CD14-positive monocyte (primary cell): ENCODE measurements at regions not wholly inside any gene's neighbourhood (a gene's known extent, or its start where the extent isn't known, plus 50 kb on each side); places are given as distances from the start of the nearest gene placed in this dataset.

ENCODE experiments used
- DNase-seq, 3 donors: peaks; one replicate each; pipeline ENCODE4 v3.0.0-alpha.2; 2011 to 2022
- H2AFZ ChIP-seq: 2 replicates; pipeline ENCODE4 v1.6.0; 2012; ENCODE audit warnings: mild to moderate bottlenecking, low read depth, low read length, inconsistent platforms; ENCODE audit not compliant: insufficient read depth, poor library complexity, severe bottlenecking
- H3K27ac ChIP-seq, 2 donors: 1 replicate in 1 of 2; 2 replicates in 1 of 2; pipeline ENCODE4 v1.5.1; 2012 to 2013; ENCODE audit warnings: low read length in 2 of 2, control low read depth in 1 of 2, inconsistent platforms in 1 of 2, low read depth in 1 of 2, mild to moderate bottlenecking in 1 of 2
- H3K27me3 ChIP-seq, 2 donors: one replicate each; pipeline versions ENCODE4 v1.6.0 to v1.6.1; 2011 to 2013; ENCODE audit warnings: low read length in 2 of 2; ENCODE audit not compliant: control insufficient read depth in 2 of 2, insufficient read depth in 2 of 2
- H3K36me3 ChIP-seq, 2 donors: replicated peaks in 1 of 2; 1 replicate in 1 of 2; 2 replicates in 1 of 2; pipeline versions ENCODE4 v1.5.1 to v1.6.1; 2012 to 2013; ENCODE audit warnings: low read length in 2 of 2, control low read depth in 1 of 2, inconsistent platforms in 1 of 2, mild to moderate bottlenecking in 1 of 2; ENCODE audit not compliant: insufficient read depth in 2 of 2, control insufficient read depth in 1 of 2
- H3K4me1 ChIP-seq, 2 donors: 1 replicate in 1 of 2; 2 replicates in 1 of 2; pipeline versions ENCODE4 v1.5.1 to v1.6.1; 2012 to 2013; ENCODE audit warnings: low read length in 2 of 2, control low read depth in 1 of 2, inconsistent platforms in 1 of 2, mild to moderate bottlenecking in 1 of 2, moderate library complexity in 1 of 2; ENCODE audit not compliant: insufficient read depth in 2 of 2, control insufficient read depth in 1 of 2
- H3K4me2 ChIP-seq: replicated peaks from 2 replicates; pipeline ENCODE3; 2012; ENCODE audit warnings: low read length, moderate library complexity, mild to moderate bottlenecking; ENCODE audit not compliant: poor library complexity, severe bottlenecking; ENCODE audit errors: extremely low read depth
- H3K4me3 ChIP-seq, 3 experiments: fragments of 200-600 bp in 1 of 3; sonication (generic) in 1 of 3; replicated peaks in 1 of 3; 1 replicate in 2 of 3; 2 replicates in 1 of 3; pipeline ENCODE4 v1.5.1; 2011 to 2013; ENCODE audit warnings: low read length in 3 of 3, mild to moderate bottlenecking in 3 of 3, control low read depth in 2 of 3, low read depth in 2 of 3, inconsistent platforms in 1 of 3, moderate library complexity in 1 of 3
- H3K79me2 ChIP-seq: 2 replicates; pipeline ENCODE4 v1.6.0; 2012; ENCODE audit warnings: mild to moderate bottlenecking, control low read depth, inconsistent platforms, low read length, moderate library complexity; ENCODE audit not compliant: insufficient read depth
- H3K9ac ChIP-seq: 2 replicates; pipeline ENCODE4 v1.6.0; 2017; ENCODE audit warnings: low read length, mild to moderate bottlenecking; ENCODE audit not compliant: insufficient read depth, poor library complexity, severe bottlenecking
- H3K9me3 ChIP-seq, 2 donors: replicated peaks in 1 of 2; 1 replicate in 1 of 2; 2 replicates in 1 of 2; pipeline versions ENCODE4 v1.5.1 to v1.6.1; 2012 to 2013; ENCODE audit warnings: low read length in 2 of 2, control low read depth in 1 of 2; ENCODE audit not compliant: control insufficient read depth in 1 of 2, insufficient read depth in 1 of 2
- H4K20me1 ChIP-seq: 2 replicates; pipeline ENCODE4 v1.6.0; 2012; ENCODE audit warnings: mild to moderate bottlenecking, low read length, control low read depth, moderate library complexity; ENCODE audit not compliant: insufficient read depth
- H3K27ac Mint-ChIP-seq, 7 donors: one replicate each; pipeline ENCODE4 v1.8.0; 2020; ENCODE audit warnings: mild to moderate bottlenecking in 7 of 7, mixed read lengths in 7 of 7, moderate library complexity in 6 of 7, inconsistent platforms in 2 of 7
- H3K27me3 Mint-ChIP-seq, 3 donors: one replicate each; pipeline ENCODE4 v1.8.0; 2021 to 2022; ENCODE audit warnings: low read depth in 3 of 3, mild to moderate bottlenecking in 3 of 3, mixed read lengths in 3 of 3, moderate library complexity in 3 of 3, inconsistent platforms in 1 of 3
- H3K36me3 Mint-ChIP-seq, 2 donors: one replicate each; pipeline ENCODE4 v1.8.0; 2020; ENCODE audit warnings: mixed read lengths in 2 of 2, inconsistent platforms in 1 of 2, mild to moderate bottlenecking in 1 of 2
- H3K4me1 Mint-ChIP-seq: one replicate; pipeline ENCODE4 v1.8.0; 2020; ENCODE audit warnings: mild to moderate bottlenecking, mixed read lengths
- H3K4me3 Mint-ChIP-seq, 2 donors: one replicate each; pipeline ENCODE4 v1.8.0; 2020; ENCODE audit warnings: mild to moderate bottlenecking in 2 of 2, mixed read lengths in 2 of 2, moderate library complexity in 1 of 2
- H3K9me3 Mint-ChIP-seq, 7 donors: one replicate each; pipeline ENCODE4 v1.8.0; 2020 to 2022; ENCODE audit warnings: mixed read lengths in 7 of 7, mild to moderate bottlenecking in 6 of 7, moderate library complexity in 6 of 7, inconsistent platforms in 2 of 7
- WGBS: methylation state at CpG from one replicate; pipeline ENCODE4 v1.1.5; 2013; ENCODE audit warnings: missing lambda C conversion rate; ENCODE audit not compliant: insufficient coverage; 5-methylcytosine and 5-hydroxymethylcytosine counted together
- intact Hi-C, 2 donors: fragments of 100-400 bp; cut with micrococcal nuclease; formaldehyde crosslinking; loops; one replicate each; pipeline versions ENCODE4 v1.15.0 to v1.15.1; 2023
- TF ChIP-seq, protein P1 (sequence below): fragments of 200-600 bp; IDR thresholded peaks from one replicate; pipeline ENCODE4 v1.8.0; 2022; ENCODE audit warnings: antibody characterized with exemption, mild to moderate bottlenecking

GRCh38 chr12:71321130-71321529, 118.5 kb upstream of the LGR5 start:
- DNase-seq = no peak
- H3K9me3 Mint-ChIP-seq = peaks cover 6 to 28% (median 17%) of the 10 kb centered on the region in 7 donors
- TF ChIP-seq, protein P1, sequence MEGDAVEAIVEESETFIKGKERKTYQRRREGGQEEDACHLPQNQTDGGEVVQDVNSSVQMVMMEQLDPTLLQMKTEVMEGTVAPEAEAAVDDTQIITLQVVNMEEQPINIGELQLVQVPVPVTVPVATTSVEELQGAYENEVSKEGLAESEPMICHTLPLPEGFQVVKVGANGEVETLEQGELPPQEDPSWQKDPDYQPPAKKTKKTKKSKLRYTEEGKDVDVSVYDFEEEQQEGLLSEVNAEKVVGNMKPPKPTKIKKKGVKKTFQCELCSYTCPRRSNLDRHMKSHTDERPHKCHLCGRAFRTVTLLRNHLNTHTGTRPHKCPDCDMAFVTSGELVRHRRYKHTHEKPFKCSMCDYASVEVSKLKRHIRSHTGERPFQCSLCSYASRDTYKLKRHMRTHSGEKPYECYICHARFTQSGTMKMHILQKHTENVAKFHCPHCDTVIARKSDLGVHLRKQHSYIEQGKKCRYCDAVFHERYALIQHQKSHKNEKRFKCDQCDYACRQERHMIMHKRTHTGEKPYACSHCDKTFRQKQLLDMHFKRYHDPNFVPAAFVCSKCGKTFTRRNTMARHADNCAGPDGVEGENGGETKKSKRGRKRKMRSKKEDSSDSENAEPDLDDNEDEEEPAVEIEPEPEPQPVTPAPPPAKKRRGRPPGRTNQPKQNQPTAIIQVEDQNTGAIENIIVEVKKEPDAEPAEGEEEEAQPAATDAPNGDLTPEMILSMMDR = no peak

DNA sequence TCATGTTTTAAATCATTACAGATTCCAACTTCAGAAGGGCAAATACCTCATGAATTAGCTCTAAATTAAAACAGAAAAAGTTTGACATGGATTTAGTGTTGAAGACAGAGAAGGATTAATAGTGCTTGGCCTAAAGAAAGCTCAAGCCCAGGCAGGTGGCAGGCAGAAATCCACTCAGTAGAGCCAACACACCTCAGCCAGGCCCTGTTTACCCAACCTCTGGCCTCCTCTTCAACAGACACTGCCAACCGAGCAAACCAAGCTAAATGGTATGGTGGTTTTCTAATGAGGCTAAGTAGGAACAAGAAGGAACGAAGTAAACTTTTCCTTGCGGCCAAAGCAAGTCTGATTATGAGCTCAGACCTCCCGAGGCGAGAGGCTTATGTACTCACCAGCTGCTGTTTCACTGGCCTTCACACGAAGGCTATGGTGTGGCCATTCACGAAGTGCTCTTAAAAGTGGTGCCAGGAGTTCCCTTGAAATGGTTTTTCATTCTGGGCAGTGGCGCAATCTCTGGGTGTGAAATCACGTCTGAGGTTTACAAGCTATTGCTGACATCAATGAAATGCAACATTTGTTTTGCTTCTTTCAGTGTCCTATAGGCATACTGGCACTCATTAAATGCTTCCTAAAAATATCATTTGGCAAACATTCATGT, 124.1 kb upstream of the LGR5 start:
- intact Hi-C loops = no loop called here
- H3K27ac Mint-ChIP-seq = no peak overlapping the region
- TF ChIP-seq, protein P1 = no peak
- no peaks in the 10 kb centered on the region for H3K36me3 Mint-ChIP-seq
- Histone ChIP-seq H3K9me3 (peaks cover 6 to 16% of the 10 kb centered on the region in 2 donors), H3K9ac (no peak overlapping the region), H4K20me1 (no peaks in the 10 kb centered on the region), H2AFZ (no peak overlapping the region), H3K4me1 (no peaks in the 10 kb centered on the region), H3K36me3 (no peaks in the 10 kb centered on the region), H3K79me2 (no peaks in the 10 kb centered on the region), H3K27me3 (no peaks in the 10 kb centered on the region), H3K4me3 (no peak overlapping the region), H3K27ac (no peak overlapping the region), H3K4me2 (no peak overlapping the region)
- peaks cover 0 to 5% (median 0%) of the 10 kb centered on the region in 3 donors for H3K27me3 Mint-ChIP-seq
- H3K4me1 Mint-ChIP-seq = no peaks in the 10 kb centered on the region
- WGBS = 88% methylated on average over 7 of the region's 9 CpGs
- H3K9me3 Mint-ChIP-seq = peaks cover 5 to 14% (median 11%) of the 10 kb centered on the region in 7 donors
- DNase-seq = no peak
- H3K4me3 Mint-ChIP-seq = no peak overlapping the region

More at GRCh38 chr12:71321130-71321529, 118.5 kb upstream of the LGR5 start:
- no peaks in the 10 kb centered on the region for H4K20me1 ChIP-seq
- Mint-ChIP-seq H3K27ac (no peak overlapping the region), H3K36me3 (no peaks in the 10 kb centered on the region), H3K27me3 (peaks cover 0 to 2% (median 0%) of the 10 kb centered on the region in 3 donors), H3K4me1 (no peaks in the 10 kb centered on the region), H3K4me3 (no peak overlapping the region)
- intact Hi-C loops = no loop called here
- H3K4me3 ChIP-seq = no peak overlapping the region
- no peak overlapping the region for H3K9ac ChIP-seq
- no peaks in the 10 kb centered on the region for H3K79me2 ChIP-seq
- peaks cover 13 to 21% of the 10 kb centered on the region in 2 donors for H3K9me3 ChIP-seq
- H3K4me1 ChIP-seq = no peaks in the 10 kb centered on the region
- no peaks in the 10 kb centered on the region for H3K36me3 ChIP-seq
- H3K27ac ChIP-seq = no peak overlapping the region
- H3K27me3 ChIP-seq = no peaks in the 10 kb centered on the region
- H2AFZ ChIP-seq = no peak overlapping the region
- no CpG with 5 or more reads among the region's 1 CpG for WGBS
- H3K4me2 ChIP-seq = no peak overlapping the region
